ENCODE measurements at regions not wholly inside any gene's neighbourhood (a gene's known extent, or its start where the extent isn't known, plus 50 kb on each side); places are given as distances from the start of the nearest gene placed in this dataset.

DNA sequence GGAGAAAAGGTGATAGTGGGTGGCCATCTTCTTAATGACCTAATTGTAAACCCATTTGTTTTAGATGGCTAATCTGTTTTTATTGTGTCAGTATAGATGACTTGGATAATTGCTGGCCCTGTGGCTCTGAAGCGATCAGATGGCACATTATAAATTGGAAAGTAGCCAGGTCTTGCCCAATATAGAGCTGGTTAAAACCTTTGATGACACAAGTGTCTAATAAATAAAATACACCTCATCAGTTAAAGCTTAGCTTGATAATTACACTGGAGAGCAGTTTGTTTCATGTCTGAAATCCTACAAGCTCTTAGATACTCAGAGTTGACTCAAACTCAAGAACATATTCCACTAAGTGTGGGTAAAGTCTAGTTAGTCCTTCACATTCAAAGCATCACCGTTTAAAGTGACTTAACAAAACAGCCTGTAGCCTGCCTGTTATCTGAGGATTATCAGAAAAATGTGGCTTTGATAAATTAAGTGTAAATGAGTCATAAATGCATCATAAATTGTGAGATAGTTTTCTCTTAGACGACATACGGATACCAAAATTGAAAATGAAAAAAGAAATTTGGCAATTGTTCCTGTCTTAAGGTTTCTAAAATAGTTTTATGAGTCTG, 280.9 kb downstream of the LRIG3 start:
- TF ChIP-seq EZH2 (IDR thresholded peaks at IDR 0.05; ENCODE audit: borderline replicate concordance, low read length) = no peak
- TF ChIP-seq, protein P1, sequence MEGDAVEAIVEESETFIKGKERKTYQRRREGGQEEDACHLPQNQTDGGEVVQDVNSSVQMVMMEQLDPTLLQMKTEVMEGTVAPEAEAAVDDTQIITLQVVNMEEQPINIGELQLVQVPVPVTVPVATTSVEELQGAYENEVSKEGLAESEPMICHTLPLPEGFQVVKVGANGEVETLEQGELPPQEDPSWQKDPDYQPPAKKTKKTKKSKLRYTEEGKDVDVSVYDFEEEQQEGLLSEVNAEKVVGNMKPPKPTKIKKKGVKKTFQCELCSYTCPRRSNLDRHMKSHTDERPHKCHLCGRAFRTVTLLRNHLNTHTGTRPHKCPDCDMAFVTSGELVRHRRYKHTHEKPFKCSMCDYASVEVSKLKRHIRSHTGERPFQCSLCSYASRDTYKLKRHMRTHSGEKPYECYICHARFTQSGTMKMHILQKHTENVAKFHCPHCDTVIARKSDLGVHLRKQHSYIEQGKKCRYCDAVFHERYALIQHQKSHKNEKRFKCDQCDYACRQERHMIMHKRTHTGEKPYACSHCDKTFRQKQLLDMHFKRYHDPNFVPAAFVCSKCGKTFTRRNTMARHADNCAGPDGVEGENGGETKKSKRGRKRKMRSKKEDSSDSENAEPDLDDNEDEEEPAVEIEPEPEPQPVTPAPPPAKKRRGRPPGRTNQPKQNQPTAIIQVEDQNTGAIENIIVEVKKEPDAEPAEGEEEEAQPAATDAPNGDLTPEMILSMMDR (IDR thresholded peaks at IDR 0.05; ENCODE audit: low read length) = no peak
